Thoracic aorta (tissue), 2 donors: ENCODE measurements at regions not wholly inside any gene's neighbourhood (a gene's known extent, or its start where the extent isn't known, plus 50 kb on each side); places are given as distances from the start of the nearest gene placed in this dataset.

ENCODE experiments used
- ATAC-seq: fragments of 150-250 bp; one replicate; pipeline ENCODE4 v1.8.0; 2017; ENCODE audit warnings: low read depth; ENCODE audit not compliant: insufficient number of reproducible peaks, low FRiP score
- DNase-seq: peaks from one replicate; pipeline ENCODE4 v3.0.0-alpha.2; 2020; ENCODE audit warnings: low spot score
- H3K27ac ChIP-seq, 2 donors: fragments of 200-600 bp; sonication (generic); 1 replicate in 1 of 2; 2 replicates in 1 of 2; pipeline ENCODE4 v1.5.1; 2016; ENCODE audit warnings: mild to moderate bottlenecking in 2 of 2, moderate library complexity in 2 of 2
- H3K27me3 ChIP-seq: fragments of 200-600 bp; sonication (generic); replicated peaks from 2 replicates; pipeline ENCODE4 v1.6.0; 2016; ENCODE audit warnings: mild to moderate bottlenecking; ENCODE audit not compliant: insufficient read depth
- H3K36me3 ChIP-seq: fragments of 200-600 bp; sonication (generic); one replicate; pipeline ENCODE4 v1.5.1; 2016
- H3K4me1 ChIP-seq, 2 donors: fragments of 200-600 bp; sonication (generic); 1 replicate in 1 of 2; 2 replicates in 1 of 2; pipeline versions ENCODE4 v1.5.1 to v1.6.0; 2016; ENCODE audit warnings: low read depth in 2 of 2, mild to moderate bottlenecking in 1 of 2; ENCODE audit not compliant: control insufficient read depth in 1 of 2
- H3K4me3 ChIP-seq: fragments of 200-600 bp; sonication (generic); 2 replicates; pipeline ENCODE4 v1.5.1; 2016; ENCODE audit warnings: mild to moderate bottlenecking
- H3K9me3 ChIP-seq: fragments of 200-600 bp; sonication (generic); 2 replicates; pipeline ENCODE4 v1.5.1; 2016
- TF ChIP-seq, protein P1 (sequence below): fragments of 200-600 bp; sonication (generic); IDR thresholded peaks from one replicate; pipeline ENCODE4 v1.5.1; 2019; ENCODE audit warnings: antibody characterized with exemption

DNA sequence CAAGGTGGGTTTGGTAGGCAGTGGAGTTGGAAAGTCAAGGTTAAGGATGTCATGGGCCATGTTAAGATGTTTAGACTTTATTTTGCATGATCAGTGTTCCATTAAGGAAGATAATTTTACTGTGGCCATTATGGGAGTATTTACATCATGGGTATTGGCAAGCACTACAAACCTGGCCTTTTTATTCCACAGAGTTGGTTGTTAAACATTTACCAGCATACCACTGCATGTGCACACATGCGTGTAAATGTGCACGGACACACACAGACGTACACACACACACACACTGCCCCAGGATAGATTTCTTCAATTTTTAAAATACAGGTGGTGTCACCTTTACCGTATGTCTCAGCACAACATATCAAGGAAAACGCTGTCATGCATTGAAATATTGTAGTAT, 51.4 kb upstream of the ITGA6 start:
- ATAC-seq (no peak), DNase-seq (no peak)
- no peaks in the 10 kb centered on the region for H3K27me3 ChIP-seq
- no peaks in the 10 kb centered on the region for H3K36me3 ChIP-seq
- peaks cover 5 to 23% of the 10 kb centered on the region in 2 donors for H3K4me1 ChIP-seq
- no peaks in the 10 kb centered on the region for H3K9me3 ChIP-seq
- no peak overlapping the region for H3K4me3 ChIP-seq
- TF ChIP-seq, protein P1, sequence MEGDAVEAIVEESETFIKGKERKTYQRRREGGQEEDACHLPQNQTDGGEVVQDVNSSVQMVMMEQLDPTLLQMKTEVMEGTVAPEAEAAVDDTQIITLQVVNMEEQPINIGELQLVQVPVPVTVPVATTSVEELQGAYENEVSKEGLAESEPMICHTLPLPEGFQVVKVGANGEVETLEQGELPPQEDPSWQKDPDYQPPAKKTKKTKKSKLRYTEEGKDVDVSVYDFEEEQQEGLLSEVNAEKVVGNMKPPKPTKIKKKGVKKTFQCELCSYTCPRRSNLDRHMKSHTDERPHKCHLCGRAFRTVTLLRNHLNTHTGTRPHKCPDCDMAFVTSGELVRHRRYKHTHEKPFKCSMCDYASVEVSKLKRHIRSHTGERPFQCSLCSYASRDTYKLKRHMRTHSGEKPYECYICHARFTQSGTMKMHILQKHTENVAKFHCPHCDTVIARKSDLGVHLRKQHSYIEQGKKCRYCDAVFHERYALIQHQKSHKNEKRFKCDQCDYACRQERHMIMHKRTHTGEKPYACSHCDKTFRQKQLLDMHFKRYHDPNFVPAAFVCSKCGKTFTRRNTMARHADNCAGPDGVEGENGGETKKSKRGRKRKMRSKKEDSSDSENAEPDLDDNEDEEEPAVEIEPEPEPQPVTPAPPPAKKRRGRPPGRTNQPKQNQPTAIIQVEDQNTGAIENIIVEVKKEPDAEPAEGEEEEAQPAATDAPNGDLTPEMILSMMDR: no peak
- no peak overlapping the region for H3K27ac ChIP-seq

DNA sequence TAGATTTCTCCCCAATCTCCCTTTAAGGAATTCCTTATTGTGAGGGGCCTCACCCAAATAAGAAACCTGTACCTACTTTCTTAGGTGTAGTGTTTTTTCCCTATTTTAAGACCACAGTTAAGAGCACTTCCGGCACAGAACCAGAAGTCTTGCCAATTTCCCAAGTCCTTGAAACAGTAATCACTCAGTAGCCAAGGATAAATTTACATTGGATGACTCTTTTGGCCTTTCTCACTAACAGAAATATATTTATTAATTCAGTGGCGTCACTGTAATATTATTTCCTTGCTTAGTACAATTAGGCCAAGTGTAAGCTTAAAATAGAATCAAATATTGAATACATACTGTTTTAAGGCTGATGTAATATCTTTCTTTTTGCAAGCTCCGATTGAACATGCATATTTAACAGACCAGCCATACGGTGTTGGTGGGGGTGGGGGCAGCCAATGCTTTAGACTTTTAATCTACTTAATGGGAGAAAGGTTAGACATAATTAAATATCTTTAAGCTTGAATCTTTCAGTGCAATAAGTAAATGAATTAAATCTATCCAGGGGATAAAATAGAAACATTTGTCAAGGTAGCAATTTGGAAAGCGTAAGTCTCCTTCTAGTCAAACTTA, 50.8 kb upstream of the ITGA6 start:
- TF ChIP-seq, protein P1: no peak
- Histone ChIP-seq H3K4me3 (no peak overlapping the region), H3K36me3 (no peaks in the 10 kb centered on the region), H3K9me3 (no peaks in the 10 kb centered on the region), H3K27ac (no peak overlapping the region), H3K27me3 (no peaks in the 10 kb centered on the region), H3K4me1 (peaks cover 7 to 28% of the 10 kb centered on the region in 2 donors)
- ATAC-seq (no peak), DNase-seq (no peak)

DNA sequence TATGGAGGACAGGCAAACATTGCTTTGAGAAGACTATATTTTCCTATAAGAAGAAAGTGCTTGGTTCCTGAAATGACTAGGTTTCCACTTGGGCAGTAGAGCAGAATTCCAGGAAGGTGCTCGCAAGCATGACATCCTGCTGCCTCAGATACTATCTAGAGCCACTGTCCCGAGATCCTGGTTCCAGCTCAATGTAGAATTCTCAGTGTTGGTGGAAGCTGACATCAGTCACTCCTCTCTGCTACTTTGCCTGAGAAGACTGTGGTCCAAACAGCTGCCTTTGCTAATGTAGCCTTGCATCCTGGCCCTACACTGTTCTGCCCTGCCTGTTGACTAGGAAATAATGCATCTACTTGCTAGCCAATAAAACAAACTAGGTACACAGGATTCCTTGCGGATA, 50.0 kb upstream of the ITGA6 start:
- Histone ChIP-seq H3K9me3 (no peaks in the 10 kb centered on the region), H3K4me1 (peaks cover 7 to 28% of the 10 kb centered on the region in 2 donors), H3K27me3 (no peaks in the 10 kb centered on the region), H3K27ac (no peak overlapping the region), H3K4me3 (no peak overlapping the region), H3K36me3 (no peaks in the 10 kb centered on the region)
- TF ChIP-seq, protein P1: no peak
- ATAC-seq: no peak
- no peak for DNase-seq
